ENCODE measurements at regions not wholly inside any gene's neighbourhood (a gene's known extent, or its start where the extent isn't known, plus 50 kb on each side); places are given as distances from the start of the nearest gene placed in this dataset.

DNA sequence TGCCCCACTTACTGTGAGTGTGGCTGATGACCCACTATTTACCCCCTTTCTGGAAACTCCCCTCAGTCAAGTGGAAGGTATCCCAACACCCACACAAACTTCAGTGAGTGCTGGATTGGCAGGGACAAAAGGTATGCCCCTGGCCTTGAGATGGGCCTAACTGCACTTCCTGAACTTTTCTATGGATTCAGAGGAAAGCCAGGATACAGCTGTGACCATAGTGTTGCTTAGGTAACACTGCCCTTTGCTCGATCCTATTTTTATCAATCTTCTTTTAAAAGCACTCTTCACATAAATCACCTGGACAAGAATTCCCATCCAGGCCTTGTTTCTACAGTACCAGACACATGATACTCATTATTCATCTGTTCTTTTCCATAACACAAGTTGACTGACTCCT is 671.5 kb upstream of the SLC8A1 start:
- TF ChIP-seq EZH2 (IDR thresholded peaks at IDR 0.05; ENCODE audit: low read length, missing control alignments) = no peak
- TF ChIP-seq, protein P1, sequence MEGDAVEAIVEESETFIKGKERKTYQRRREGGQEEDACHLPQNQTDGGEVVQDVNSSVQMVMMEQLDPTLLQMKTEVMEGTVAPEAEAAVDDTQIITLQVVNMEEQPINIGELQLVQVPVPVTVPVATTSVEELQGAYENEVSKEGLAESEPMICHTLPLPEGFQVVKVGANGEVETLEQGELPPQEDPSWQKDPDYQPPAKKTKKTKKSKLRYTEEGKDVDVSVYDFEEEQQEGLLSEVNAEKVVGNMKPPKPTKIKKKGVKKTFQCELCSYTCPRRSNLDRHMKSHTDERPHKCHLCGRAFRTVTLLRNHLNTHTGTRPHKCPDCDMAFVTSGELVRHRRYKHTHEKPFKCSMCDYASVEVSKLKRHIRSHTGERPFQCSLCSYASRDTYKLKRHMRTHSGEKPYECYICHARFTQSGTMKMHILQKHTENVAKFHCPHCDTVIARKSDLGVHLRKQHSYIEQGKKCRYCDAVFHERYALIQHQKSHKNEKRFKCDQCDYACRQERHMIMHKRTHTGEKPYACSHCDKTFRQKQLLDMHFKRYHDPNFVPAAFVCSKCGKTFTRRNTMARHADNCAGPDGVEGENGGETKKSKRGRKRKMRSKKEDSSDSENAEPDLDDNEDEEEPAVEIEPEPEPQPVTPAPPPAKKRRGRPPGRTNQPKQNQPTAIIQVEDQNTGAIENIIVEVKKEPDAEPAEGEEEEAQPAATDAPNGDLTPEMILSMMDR (conservative IDR thresholded peaks at IDR 0.05 in 1 of 2, IDR thresholded peaks at IDR 0.05 in 1 of 2; ENCODE audit: low read depth in 1 of 2, low read length in 2 of 2) = no peak
- Histone ChIP-seq H3K4me2 (ENCODE audit: extremely low read depth, insufficient read depth, low read length) (no peak overlapping the region), H3K9me3 (ENCODE audit: control insufficient read depth, insufficient read depth, low read depth, low read length) (no peaks in the 10 kb centered on the region), H4K20me1 (ENCODE audit: control insufficient read depth, extremely low read depth, insufficient read depth, low read length) (no peaks in the 10 kb centered on the region), H3K9ac (ENCODE audit: insufficient read depth, low read length) (no peak overlapping the region), H3K36me3 (ENCODE audit: control insufficient read depth, insufficient read depth, low read length) (no peaks in the 10 kb centered on the region), H2AFZ (ENCODE audit: low read length) (no peak overlapping the region), H3K4me1 (ENCODE audit: control insufficient read depth, extremely low read depth, insufficient read depth, low read length) (no peaks in the 10 kb centered on the region), H3K79me2 (ENCODE audit: control insufficient read depth, insufficient read depth, low read length) (no peaks in the 10 kb centered on the region), H3K4me3 (replicated peaks in 1 of 4; ENCODE audit: control extremely low read depth in 1 of 4, insufficient read depth in 1 of 4, low read depth in 3 of 4, low read length in 4 of 4) (no peak overlapping the region), H3K27ac (ENCODE audit: insufficient read depth, low read length) (no peak overlapping the region), H3K27me3 (ENCODE audit: control insufficient read depth, insufficient read depth, low read length) (no peaks in the 10 kb centered on the region)
- DNase-seq (ENCODE audit: low read depth in 2 of 2) = no peak

DNA sequence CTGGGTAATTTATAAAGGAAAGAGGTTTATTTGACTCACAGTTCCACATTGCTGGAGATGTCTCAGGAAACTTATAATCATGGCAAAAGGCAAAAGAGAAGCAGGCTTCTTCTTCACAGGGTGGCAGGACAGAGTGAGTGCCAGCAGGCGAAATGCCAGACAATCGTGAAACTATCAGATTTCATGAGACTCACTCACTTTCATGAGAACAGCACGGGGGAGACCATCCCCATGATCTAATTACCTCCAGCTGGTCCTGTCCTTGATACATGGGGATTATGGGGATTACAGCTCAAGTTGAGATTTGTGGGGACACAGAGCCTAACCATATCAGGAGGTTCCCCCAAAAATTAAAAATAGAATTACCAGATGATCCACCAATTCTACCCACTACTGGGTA is 675.5 kb upstream of the SLC8A1 start:
- Histone ChIP-seq H3K9me3 (ENCODE audit: control insufficient read depth, insufficient read depth, low read depth, low read length) (no peaks in the 10 kb centered on the region), H3K4me2 (ENCODE audit: extremely low read depth, insufficient read depth, low read length) (no peak overlapping the region), H3K27ac (ENCODE audit: insufficient read depth, low read length) (no peak overlapping the region), H3K36me3 (ENCODE audit: control insufficient read depth, insufficient read depth, low read length) (no peaks in the 10 kb centered on the region), H4K20me1 (ENCODE audit: control insufficient read depth, extremely low read depth, insufficient read depth, low read length) (no peaks in the 10 kb centered on the region), H3K4me3 (replicated peaks in 1 of 4; ENCODE audit: control extremely low read depth in 1 of 4, insufficient read depth in 1 of 4, low read depth in 3 of 4, low read length in 4 of 4) (no peak overlapping the region), H3K27me3 (ENCODE audit: control insufficient read depth, insufficient read depth, low read length) (no peaks in the 10 kb centered on the region), H3K9ac (ENCODE audit: insufficient read depth, low read length) (no peak overlapping the region), H3K79me2 (ENCODE audit: control insufficient read depth, insufficient read depth, low read length) (no peaks in the 10 kb centered on the region), H2AFZ (ENCODE audit: low read length) (no peak overlapping the region), H3K4me1 (ENCODE audit: control insufficient read depth, extremely low read depth, insufficient read depth, low read length) (no peaks in the 10 kb centered on the region)
- DNase-seq (ENCODE audit: low read depth in 2 of 2) = no peak
- TF ChIP-seq, protein P1 (conservative IDR thresholded peaks at IDR 0.05 in 1 of 2, IDR thresholded peaks at IDR 0.05 in 1 of 2; ENCODE audit: low read depth in 1 of 2, low read length in 2 of 2) = no peak
- TF ChIP-seq EZH2 (IDR thresholded peaks at IDR 0.05; ENCODE audit: low read length, missing control alignments) = no peak

DNA sequence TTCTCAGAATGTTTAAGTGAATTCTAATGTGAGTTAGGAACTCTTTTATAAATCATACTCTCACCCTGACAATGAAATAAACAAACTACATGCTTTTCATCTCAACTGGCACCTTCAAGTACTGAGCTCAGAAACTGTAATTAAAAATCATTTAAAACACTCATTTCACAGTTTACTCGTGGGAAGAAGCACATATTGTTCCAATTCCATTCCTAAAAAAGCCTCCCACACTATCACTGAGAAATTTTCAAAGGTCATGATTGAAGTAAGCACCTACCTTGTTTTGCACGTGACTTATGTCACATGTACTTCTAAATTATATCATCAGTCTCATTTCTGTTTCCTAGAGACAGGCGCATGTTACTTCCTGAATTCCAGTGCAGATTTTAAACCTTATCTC is 678.1 kb upstream of the SLC8A1 start:
- no peak overlapping the region for H3K27ac ChIP-seq (ENCODE audit: insufficient read depth, low read length)
- H3K27me3 ChIP-seq (ENCODE audit: control insufficient read depth, insufficient read depth, low read length) = no peaks in the 10 kb centered on the region
- no peaks in the 10 kb centered on the region for H3K4me1 ChIP-seq (ENCODE audit: control insufficient read depth, extremely low read depth, insufficient read depth, low read length)
- H3K79me2 ChIP-seq (ENCODE audit: control insufficient read depth, insufficient read depth, low read length) = no peaks in the 10 kb centered on the region
- H3K4me3 ChIP-seq (replicated peaks in 1 of 4; ENCODE audit: control extremely low read depth in 1 of 4, insufficient read depth in 1 of 4, low read depth in 3 of 4, low read length in 4 of 4) = no peak overlapping the region
- no peak overlapping the region for H3K9ac ChIP-seq (ENCODE audit: insufficient read depth, low read length)
- TF ChIP-seq, protein P1 (conservative IDR thresholded peaks at IDR 0.05 in 1 of 2, IDR thresholded peaks at IDR 0.05 in 1 of 2; ENCODE audit: low read depth in 1 of 2, low read length in 2 of 2) = no peak
- TF ChIP-seq EZH2 (IDR thresholded peaks at IDR 0.05; ENCODE audit: low read length, missing control alignments) = no peak
- no peak for DNase-seq (ENCODE audit: low read depth in 2 of 2)
- H4K20me1 ChIP-seq (ENCODE audit: control insufficient read depth, extremely low read depth, insufficient read depth, low read length) = no peaks in the 10 kb centered on the region
- H2AFZ ChIP-seq (ENCODE audit: low read length) = no peak overlapping the region
- no peak overlapping the region for H3K4me2 ChIP-seq (ENCODE audit: extremely low read depth, insufficient read depth, low read length)
- H3K9me3 ChIP-seq (ENCODE audit: control insufficient read depth, insufficient read depth, low read depth, low read length) = no peaks in the 10 kb centered on the region
- H3K36me3 ChIP-seq (ENCODE audit: control insufficient read depth, insufficient read depth, low read length) = no peaks in the 10 kb centered on the region

Measured in fibroblast of lung (primary cell).